ENCODE measurements at regions not wholly inside any gene's neighbourhood (a gene's known extent, or its start where the extent isn't known, plus 50 kb on each side); places are given as distances from the start of the nearest gene placed in this dataset.
"Not testable (repeated sequence)": the region's sequence is repeated elsewhere in the genome, so short reads cannot be mapped to it uniquely, and the experiment has no call there.

- DNase-seq: no peak
Measured at GRCh38 chr18:42334931-42335330, 379.9 kb downstream of the PIK3C3 start.

DNA sequence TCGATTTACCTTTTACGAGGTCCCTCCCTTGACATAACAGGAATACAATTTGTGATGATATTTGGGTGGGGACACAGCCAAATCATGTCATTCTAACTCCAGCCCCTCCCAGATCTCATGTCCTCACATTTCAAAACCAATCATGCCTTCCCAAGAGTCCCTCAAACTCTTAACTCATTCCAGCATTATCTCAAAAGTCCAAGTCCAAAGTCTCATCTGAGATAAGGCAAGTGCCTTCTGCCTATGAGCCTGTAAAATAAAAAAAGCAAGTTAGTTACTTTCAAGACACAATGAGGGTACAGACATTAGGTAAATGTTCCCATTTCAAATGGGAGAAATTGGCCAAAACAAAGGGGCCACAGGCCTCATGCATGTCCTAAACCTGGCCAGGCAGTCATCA lies 381.1 kb downstream of the PIK3C3 start:
- DNase-seq: no peak

GRCh38 chr18:42337337-42337736 lies 382.3 kb downstream of the PIK3C3 start:
- not testable (repeated sequence) for DNase-seq

DNA sequence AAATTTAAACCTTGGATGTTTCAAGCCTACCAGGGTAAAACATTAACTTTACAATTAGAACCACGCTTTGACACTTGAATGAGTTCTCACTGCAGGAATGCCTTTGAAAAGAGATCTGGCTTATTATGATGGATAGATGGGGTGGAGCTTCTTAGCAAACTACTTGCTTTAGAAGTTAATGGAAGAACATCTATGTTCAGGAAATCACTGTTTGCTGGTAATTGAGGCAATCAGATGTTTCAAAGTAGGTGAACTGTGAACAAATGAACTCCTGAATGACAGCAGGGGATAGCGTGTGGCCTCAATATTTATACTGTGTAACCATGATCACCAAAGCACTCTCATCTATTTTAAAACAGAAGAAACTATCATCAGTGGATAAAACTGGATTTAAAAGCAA lies 383.6 kb downstream of the PIK3C3 start:
- DNase-seq: no peak

GRCh38 chr18:42339372-42339771 lies 384.3 kb downstream of the PIK3C3 start:
- no peak for DNase-seq

DNA sequence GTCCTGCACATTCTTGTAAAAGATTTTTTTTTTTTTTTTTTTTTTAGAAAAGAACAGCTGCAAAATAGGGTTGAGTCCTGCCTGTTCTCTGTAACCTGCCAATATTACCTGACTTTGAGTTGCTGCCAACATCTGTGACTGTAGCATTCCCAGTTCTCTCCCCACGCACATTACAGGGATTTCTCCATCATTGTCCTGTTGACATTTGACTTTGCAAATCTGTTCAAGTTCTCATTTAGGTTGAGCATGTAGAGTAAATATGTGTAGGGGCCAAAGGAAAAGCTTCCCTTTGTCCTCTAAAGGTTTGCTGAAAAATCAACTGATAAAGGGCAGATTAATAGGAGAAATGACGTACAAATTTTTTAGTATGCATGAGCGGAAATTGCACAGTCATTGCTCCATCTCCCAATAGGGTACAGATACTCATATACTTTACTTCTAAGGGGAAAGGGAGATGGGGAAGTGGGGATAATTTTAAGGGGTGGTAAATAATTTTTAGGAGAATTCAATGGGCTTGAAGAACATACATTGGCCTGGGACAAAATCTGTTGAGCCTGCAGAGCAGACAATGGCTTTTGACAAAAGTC lies 385.5 kb downstream of the PIK3C3 start:
- DNase-seq: no peak

DNA sequence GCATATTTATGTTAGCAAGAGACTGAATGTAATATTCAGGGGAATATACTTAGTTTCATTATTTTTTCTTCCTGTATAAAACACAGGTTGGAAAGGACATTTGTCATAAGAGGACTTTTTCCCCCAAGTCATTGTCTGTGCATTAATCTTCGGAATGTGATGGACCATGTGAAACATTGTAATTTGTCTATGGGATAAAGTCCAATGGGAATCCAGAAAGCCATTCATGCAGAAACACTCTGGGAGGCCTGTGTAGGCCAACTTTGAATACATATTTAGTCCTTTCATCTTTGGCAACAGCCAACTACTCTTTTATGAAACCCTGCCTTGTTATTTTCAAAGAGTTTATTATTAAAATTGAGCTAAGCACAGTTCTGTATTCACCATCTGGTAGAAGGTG lies 386.4 kb downstream of the PIK3C3 start:
- DNase-seq: no peak

DNA sequence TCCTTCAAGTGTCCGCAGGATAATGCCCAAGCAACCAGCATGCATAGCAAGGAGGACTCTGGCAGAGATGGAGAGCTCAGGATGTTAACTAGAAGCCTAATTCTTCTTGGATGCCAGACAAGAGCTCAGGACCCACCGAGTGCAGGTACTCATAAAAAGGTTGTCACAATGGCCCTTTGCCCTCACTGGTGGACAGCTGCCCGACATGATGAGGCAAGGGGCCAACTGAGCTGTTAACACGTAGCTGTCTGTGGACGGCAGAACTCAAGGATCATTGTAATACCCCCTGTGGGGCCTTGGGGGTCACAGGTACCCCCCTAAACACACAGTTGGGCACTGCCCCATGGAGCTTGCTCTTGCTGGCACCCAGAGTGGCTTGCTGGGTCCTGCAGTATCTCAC lies 393.7 kb downstream of the PIK3C3 start:
- DNase-seq: no peak

DNA sequence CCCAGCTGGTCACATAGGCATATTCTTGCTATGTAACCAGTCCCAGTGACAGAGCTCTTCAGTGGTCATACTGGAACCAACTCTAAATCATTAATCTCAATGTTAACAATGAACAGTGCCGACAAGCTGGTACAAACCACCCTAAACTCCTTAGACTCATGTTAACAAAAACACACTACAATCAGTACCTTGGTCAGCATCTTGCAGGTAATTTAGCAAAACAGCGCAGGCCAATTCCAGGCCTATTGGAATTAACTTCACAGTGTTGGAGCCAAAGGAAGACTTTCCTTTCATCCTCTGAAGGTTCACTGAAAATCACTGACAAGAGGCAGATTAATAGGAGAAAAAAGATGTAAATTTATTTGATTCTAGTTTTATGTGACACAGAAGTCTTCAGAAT lies 396.4 kb downstream of the PIK3C3 start:
- no peak for DNase-seq

- DNase-seq: no peak
Measured at GRCh38 chr18:42360716-42361115, 405.7 kb downstream of the PIK3C3 start.

DNA sequence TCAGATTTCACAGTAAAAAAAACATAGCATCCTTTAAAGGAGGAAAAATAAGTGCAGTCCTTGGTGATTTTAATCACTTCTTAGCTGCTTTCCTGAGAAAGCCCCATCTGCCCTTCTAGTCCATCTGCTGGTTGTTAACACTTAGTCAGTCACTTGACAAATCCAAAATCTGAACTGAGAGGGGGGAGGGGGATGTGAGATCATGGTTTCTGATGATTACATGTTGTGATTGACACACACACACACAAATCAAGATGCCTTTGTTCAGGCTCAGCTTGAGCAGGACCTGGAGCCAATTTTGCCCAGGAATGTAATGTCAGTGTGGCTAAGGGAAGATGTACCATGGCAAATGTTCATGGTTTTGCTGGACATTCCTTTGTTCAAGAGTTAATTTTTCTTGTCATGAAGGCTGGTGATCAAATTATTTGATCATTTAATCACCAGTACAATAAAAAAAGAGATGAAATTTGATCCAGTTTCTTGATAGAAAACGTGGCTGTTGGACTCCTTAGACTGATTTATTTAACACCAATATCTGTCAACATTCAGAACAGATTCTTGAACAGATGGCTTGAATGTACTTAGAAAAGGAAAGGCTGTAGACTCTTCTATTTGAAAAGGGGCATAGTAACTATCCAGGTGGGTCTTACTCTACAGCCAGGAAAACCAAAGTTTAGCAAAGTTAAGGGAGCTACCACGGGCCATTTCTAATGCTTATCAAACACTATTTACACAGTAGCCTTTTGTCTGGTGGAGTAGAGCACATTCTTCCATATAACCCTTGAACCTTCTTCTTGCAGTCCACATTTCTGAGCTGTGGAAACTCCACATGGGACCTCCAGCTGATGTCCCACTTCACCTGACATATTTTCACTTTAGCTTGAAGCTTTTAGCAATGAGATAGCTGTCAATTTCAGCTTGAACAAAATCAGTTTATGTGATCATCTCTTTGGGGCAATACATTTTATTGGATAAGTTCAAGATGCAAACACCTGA lies 408.7 kb downstream of the PIK3C3 start:
- DNase-seq: no peak

DNA sequence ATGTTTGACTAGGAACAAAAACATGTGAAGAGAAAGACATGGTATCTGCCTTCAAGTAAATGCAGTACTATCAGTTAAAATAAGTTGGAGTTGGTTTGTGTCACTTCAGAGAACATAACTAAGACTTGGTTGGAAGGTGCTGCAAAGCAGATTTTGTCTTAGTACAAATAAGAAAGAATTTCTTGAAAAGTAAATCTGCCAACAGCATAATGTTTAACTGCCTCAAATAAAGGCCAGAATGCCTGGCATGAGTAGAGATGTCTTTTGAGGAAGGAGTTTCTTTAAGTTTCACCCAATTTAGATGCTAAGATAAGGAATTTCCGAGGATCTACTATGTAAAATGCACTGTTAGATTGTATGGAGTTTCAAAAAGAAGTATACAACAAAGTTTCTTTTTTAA lies 409.7 kb downstream of the PIK3C3 start:
- DNase-seq: no peak

GRCh38 chr18:42365591-42365990 lies 410.6 kb downstream of the PIK3C3 start:
- no peak for DNase-seq

GRCh38 chr18:42373584-42373983 lies 418.6 kb downstream of the PIK3C3 start:
- no peak for DNase-seq

GRCh38 chr18:42374961-42375360 lies 419.9 kb downstream of the PIK3C3 start:
- DNase-seq: no peak

DNA sequence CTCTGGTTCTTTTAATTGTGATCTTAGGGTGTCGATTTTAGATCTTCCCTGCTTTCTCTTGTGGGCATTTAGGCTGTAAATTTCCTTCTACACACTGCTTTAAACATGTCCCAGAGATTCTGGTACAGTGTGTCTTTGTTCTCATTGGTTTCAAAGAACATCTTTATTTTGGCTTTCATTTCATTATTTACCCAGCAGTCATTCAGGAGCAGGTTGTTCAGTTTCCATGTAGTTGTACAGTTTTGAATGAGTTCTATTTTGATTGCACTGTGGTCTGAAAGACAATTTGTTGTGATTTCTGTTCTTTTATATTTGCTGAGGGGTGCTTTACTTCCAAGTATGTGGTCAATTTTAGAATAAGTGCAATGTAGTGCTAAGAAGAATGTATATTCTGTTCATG lies 423.8 kb downstream of the PIK3C3 start:
- DNase-seq: not testable (repeated sequence)

DNA sequence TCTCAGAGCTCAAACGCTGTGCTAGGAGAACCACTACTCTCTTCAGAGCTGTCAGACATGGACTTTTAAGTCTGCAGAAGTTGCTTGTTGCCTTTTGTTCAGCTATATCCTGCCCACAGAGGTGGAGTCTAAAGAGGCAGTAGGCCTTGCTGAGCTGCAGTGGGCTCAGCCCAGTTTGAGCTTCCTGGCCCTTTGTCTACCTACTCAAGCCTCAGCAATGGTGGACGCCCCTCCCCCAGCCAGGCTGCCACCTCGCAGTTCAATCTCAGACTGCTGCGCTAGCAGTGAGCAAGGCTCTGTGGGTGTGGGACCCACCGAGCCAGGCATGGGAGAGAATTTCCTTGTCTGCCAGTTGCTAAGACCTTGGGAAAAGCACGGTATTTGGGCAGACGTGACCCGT lies 426.2 kb downstream of the PIK3C3 start:
- DNase-seq: not testable (repeated sequence)

- no peak for DNase-seq
Measured at GRCh38 chr18:42392416-42392815, 437.4 kb downstream of the PIK3C3 start.

GRCh38 chr18:42392926-42393325 lies 437.9 kb downstream of the PIK3C3 start:
- no peak for DNase-seq

GRCh38 chr18:42394238-42394637 lies 439.2 kb downstream of the PIK3C3 start:
- no peak for DNase-seq

DNA sequence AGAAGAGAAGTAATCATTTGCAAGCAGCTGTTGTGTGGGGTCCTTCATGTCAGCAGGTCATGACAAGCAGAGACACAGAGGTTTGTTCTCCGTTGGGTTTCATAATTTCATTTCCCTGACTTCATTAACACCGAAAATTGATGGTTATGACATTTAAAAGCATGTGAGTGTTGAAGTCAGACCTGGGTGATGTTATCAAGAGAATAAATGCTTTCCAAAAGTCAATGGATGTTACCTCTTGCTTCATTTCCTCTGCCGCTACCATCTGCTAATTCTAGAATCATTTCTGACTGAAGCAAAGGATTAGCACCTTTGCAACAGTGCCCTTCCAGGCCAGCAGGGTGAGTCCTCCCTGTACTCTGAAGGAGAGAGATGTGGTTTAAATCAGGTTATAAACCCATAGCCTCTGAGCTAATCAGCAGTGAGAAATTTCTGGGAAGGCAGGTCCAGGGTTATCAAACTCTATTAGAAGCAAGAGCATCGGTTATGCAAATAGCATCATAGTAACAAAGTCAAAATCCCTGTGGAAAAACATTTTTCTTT lies 446.2 kb downstream of the PIK3C3 start:
- DNase-seq: no peak

DNA sequence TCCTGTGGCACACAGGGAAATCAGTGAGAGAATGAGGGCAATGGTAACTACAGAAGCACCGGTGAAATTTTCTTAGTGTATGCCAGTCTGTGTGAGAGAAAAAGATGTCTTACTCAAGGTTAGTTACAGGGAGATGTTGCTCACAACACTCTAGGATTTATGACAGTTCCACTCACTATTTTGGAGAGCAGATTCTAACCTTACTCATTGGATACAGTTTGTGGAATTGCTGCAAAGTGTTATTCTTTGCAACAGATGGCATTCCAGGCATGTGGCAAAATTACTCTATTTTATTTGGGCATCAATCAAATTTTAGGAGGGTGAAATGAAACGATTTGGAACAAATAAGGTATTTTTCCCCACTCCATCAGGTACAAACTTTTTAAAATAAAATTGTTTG lies 449.1 kb downstream of the PIK3C3 start:
- no peak for DNase-seq

- DNase-seq: no peak
Measured at GRCh38 chr18:42409005-42409404, 454.0 kb downstream of the PIK3C3 start.

GRCh38 chr18:42412281-42412680 lies 457.2 kb downstream of the PIK3C3 start:
- no peak for DNase-seq
